Thoracic aorta (tissue), 2 donors: ENCODE measurements at regions not wholly inside any gene's neighbourhood (a gene's known extent, or its start where the extent isn't known, plus 50 kb on each side); places are given as distances from the start of the nearest gene placed in this dataset.

Source experiments
- ATAC-seq: fragments of 150-250 bp; one replicate; pipeline ENCODE4 v1.8.0; 2017; ENCODE audit warnings: low read depth; ENCODE audit not compliant: insufficient number of reproducible peaks, low FRiP score
- DNase-seq: peaks from one replicate; pipeline ENCODE4 v3.0.0-alpha.2; 2020; ENCODE audit warnings: low spot score
- H3K27ac ChIP-seq, 2 donors: fragments of 200-600 bp; sonication (generic); 1 replicate in 1 of 2; 2 replicates in 1 of 2; pipeline ENCODE4 v1.5.1; 2016; ENCODE audit warnings: mild to moderate bottlenecking in 2 of 2, moderate library complexity in 2 of 2
- H3K27me3 ChIP-seq: fragments of 200-600 bp; sonication (generic); replicated peaks from 2 replicates; pipeline ENCODE4 v1.6.0; 2016; ENCODE audit warnings: mild to moderate bottlenecking; ENCODE audit not compliant: insufficient read depth
- H3K36me3 ChIP-seq: fragments of 200-600 bp; sonication (generic); one replicate; pipeline ENCODE4 v1.5.1; 2016
- H3K4me1 ChIP-seq, 2 donors: fragments of 200-600 bp; sonication (generic); 1 replicate in 1 of 2; 2 replicates in 1 of 2; pipeline versions ENCODE4 v1.5.1 to v1.6.0; 2016; ENCODE audit warnings: low read depth in 2 of 2, mild to moderate bottlenecking in 1 of 2; ENCODE audit not compliant: control insufficient read depth in 1 of 2
- H3K4me3 ChIP-seq: fragments of 200-600 bp; sonication (generic); 2 replicates; pipeline ENCODE4 v1.5.1; 2016; ENCODE audit warnings: mild to moderate bottlenecking
- H3K9me3 ChIP-seq: fragments of 200-600 bp; sonication (generic); 2 replicates; pipeline ENCODE4 v1.5.1; 2016
- CTCF ChIP-seq: fragments of 200-600 bp; sonication (generic); IDR thresholded peaks from one replicate; pipeline ENCODE4 v1.5.1; 2019; ENCODE audit warnings: antibody characterized with exemption

DNA sequence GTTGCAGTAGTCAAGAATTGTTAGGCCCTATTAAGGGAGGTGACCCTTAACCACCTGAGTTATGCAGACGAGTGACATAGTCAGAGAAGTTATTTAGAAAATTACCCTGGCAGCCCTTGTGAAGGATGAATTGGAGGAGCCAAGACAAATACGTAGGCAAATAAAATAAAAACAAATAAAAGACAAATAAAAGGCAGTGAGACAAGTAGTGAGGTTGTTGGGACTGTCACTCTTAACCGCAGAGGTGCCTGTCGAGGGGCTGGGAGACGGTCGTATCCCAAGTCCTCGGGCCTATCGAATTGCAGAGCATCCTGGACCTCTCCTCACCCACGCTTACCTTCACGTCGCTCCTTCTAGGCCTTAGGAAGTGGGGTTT, 58.0 kb upstream of the ZC4H2 start:
- H3K9me3 ChIP-seq: no peaks in the 10 kb centered on the region
- H3K27ac ChIP-seq: peak overlapping the region; percentile 69 to 86
- no peak for TF ChIP-seq CTCF
- H3K4me3 ChIP-seq: peak overlapping the region; percentile 80
- no peaks in the 10 kb centered on the region for H3K27me3 ChIP-seq
- no peaks in the 10 kb centered on the region for H3K36me3 ChIP-seq
- DNase-seq: no peak
- no peak for ATAC-seq
- no peaks in the 10 kb centered on the region for H3K4me1 ChIP-seq
